HG02981 (cell line): ENCODE measurements at regions not wholly inside any gene's neighbourhood (a gene's known extent, or its start where the extent isn't known, plus 50 kb on each side); places are given as distances from the start of the nearest gene placed in this dataset.

Experiments used
- ATAC-seq: cut with Tn5 transposase; IDR thresholded peaks from one replicate; pipeline ENCODE4 v1.9.1; 2021; ENCODE audit warnings: mild to moderate bottlenecking, moderate library complexity; ENCODE audit not compliant: unreplicated experiment

DNA sequence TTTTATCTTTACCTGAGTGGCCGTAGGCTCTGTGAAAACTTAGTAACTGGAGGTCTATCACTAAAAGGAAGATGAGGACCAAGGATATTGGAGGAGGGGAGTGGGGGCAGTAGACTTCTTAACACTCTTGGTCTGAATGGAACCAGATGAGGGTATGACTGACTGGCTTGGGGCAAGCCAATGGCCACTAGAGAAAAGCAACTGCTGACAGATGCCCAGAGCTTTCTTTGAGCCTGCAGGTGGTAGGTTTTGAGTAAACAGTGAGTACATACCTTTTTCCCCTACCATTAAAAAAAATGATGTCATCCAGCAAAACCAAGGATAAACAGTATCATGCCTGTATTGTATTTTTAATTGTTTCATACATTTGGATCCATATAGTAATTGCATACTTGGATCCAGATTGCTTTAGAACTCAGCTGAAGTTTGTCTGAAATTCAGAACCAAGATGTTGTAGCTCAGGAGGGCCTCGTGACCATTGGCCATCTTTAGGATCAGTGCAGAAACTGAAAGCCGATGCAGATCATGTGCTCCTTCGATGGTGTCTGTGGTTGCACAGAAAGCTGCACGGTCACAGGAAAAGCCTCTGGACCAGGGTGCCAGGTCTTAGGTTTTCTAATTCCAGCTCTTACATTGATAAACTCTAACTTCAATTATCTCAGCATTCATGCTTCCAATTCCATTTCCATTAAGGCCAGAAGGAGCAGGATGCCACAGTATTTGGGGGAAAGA is 131.0 kb downstream of the PDGFRA start:
- peak; percentile 31 for ATAC-seq

DNA sequence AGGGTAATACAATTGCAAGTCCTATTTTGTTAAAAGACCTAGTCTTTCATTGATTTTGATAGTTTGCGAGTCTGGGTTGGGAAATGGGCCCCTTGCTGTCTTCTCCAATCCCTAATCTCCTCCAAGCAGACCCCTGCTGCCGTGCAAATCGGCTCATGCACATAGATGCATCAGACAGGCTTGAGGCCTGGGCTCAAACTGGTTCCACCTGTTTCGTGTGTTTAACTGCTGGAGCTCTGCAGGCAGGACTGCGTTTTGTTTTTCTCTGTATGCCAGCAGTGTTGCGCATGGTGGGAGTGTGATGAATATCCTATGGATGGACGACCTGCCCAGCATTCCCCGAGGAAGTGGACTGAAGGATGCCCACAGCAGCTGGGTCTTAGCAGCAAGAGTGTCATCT is 133.9 kb downstream of the PDGFRA start:
- ATAC-seq, result no peak

DNA sequence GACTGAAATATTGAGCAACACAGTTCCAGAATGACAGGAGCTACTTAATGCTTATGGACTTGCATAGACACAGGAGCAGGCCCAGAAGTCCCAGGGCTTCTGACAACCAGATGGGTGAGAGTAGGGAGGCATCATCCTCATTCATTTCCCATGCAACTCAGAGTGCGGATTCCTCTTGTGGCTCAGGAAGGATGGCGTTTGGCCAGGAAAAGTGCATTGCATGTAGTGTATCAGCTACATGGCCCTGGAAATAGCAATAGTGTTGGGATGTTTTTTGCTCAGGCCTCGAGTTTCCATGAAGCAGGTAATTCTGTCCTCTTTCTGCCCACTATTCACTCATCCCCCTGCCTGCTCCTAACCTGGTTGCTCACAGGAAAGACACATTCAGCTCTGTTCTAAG is 136.6 kb downstream of the PDGFRA start:
- no peak for ATAC-seq

DNA sequence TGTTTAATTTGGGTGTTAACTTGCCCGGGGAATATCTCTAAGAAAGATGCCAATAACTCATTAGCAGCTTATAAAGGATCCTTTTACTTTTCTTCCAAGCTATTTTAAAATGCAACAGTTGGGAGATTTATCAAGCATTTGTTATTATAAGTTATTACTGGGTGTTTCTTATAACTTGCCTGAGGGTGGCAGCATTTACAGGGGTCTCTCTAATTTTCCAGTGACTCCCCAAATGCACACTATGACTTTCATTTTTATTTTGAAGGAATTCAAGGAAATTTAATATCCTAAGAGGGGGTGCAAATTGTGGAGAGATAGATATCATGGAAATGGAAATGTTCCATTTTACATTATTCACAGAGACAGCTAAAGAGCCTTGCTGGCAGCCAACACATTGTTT is 138.0 kb downstream of the PDGFRA start:
- ATAC-seq, result no peak

DNA sequence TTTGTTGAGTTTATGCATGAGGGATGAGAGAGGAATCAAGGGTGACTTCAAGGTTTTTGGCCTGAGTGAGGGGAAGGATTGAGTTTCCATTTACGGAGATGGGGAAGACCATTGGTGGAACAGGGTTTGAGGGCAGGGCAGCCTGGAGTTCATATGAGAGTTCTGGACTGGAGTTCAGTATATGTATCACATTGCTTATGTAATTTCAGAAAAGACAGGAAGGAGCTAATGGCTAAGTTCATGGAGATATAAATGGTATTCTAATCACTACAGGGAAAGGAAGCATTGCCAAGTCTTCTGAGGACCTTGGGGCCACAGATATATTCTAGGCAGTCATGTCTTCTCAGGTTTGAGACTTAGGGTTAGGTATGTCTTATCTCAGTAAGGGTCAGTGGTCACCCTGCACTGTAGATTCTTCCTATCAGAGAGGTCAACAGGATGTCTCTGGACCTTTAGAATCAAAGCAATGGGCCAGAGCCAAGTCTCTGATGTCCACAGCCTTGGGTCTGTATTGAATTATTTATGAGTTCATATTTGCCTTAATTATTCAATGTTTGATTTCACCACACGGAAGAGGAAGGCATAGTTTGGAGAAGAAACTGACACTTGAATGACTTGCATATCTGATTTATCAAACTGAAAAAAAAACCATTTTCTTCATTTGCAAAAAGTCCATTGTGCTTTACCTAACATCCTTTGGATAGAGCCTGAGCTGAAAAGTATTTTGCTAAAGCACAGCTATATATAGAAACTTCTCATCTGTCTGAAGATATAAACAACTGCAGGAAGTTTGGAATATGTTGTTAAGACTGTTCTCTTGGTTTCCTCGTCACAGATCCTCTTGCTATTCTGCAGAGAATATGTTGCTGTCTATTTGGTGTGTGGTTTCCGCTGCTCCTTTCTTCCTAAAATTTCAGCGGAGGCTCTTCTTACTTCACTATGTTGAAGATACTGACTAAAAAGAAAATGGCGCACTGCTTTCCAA is 139.5 kb downstream of the PDGFRA start:
- no peak for ATAC-seq

DNA sequence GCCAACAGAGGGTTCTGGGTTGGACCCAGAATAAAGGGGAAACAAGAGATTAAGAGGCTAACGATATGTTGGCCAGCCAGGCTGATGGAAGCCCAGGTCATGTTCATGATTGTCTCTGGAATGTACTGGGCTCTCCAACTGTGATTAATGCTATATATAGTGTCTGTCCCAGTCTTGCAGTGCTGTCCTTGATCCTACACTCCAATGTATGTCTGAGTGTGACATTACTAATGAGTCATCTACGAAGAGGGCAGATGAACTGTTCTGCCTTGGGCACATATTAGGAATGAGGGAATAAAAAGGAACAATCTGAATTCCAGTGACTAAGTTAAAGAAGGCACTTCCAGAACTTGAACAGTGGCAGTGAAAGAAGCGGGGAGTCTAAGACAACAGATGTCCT is 142.1 kb downstream of the PDGFRA start:
- ATAC-seq, result no peak

DNA sequence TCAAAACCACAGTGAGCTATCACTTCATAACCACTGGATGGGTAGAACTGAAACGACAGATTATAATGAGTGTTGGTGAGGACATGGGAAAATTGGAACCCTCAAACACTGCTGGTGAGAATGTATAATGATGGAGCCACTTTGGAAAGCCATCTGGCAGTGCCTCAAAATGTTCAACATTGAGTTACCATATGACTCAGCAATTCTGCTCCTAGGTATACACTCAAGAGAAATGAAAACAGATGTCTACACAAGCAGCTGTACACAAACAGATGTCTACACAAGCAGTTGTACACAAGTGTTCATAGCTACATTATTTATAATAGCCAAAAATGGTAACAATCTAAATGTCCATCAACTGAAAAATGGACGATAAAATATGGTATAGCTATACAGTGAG is 143.9 kb downstream of the PDGFRA start:
- ATAC-seq, result no peak

DNA sequence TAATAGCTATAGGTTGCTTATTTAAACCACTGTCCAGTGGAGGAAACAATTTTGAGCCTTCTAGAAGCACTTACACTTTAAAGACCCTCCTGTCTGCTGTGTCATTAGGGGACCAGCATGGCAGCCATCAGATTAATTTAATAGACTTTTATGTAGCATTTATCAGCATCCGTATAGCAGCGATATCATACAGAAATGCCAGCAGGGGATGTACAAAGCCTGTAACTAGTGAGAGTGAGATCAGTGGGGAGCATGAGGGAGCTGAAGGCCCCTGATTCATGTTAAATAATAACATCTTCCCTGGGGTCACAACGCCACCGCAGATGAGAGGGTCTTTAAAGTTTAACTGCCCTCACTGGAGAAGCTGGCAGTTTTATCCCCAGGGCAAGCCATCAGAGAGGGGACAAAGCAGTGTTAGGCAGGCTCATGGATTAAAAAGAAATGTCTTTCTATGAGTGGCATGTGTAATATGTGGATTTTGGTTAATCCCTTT is 144.7 kb downstream of the PDGFRA start:
- ATAC-seq, result no peak

DNA sequence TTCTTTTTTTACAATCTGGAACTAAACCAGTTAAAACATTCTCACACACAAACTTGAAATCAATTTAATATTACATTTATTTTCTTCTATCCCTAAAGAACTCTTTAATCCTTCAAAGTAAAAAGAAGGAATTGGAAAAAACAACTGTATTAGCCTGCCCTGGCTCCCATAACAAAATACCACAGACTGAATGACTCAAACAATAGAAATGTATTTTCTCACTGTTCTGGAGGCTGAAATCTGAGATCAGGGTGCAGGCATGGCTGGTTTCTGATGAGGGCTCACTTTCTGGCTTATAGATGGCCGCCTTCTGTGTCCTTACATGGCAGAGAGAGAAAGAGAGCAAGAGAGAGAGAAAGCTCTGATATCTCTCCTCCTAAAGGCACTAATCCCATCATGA is 149.4 kb downstream of the PDGFRA start:
- ATAC-seq, result no peak

DNA sequence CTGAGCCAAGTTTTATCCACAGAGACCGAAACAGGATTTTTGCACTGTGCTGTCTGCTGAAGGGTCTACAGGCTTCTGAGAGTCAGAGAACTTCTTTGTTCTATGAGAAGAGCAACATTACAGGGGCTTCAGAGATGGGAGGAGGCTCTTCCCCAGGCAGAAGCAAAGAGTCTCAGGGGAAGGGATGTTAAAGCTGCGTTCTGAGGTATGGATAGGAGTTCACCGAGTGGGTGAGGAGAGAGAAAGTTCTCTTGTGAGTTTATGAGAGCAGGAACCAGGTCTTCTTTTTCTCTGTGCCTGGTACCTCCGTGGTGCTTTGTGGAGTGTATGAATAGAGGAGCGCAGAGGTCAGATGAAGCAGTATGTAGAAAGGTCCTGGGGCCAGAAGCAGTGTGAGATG is 155.1 kb downstream of the PDGFRA start:
- no peak for ATAC-seq

DNA sequence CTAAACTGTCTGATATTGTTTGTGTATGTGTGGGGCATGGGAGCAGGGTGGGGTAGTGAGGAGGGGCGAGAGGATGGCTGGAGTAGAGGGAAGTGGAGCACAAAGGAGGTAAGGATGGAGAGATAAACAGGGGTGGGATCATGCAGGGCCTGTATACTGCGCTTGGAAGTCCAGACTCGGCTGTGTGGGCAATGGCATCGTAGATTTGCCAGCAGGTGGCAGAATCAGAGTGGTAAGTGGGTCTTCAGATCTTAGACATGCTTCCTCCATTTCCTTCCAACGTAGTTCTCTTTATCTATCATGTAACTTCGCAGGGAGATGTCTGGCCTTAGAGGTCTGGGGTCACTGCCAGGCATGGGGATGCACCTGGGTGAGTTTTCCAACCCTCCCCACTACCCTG is 155.5 kb downstream of the PDGFRA start:
- no peak for ATAC-seq

DNA sequence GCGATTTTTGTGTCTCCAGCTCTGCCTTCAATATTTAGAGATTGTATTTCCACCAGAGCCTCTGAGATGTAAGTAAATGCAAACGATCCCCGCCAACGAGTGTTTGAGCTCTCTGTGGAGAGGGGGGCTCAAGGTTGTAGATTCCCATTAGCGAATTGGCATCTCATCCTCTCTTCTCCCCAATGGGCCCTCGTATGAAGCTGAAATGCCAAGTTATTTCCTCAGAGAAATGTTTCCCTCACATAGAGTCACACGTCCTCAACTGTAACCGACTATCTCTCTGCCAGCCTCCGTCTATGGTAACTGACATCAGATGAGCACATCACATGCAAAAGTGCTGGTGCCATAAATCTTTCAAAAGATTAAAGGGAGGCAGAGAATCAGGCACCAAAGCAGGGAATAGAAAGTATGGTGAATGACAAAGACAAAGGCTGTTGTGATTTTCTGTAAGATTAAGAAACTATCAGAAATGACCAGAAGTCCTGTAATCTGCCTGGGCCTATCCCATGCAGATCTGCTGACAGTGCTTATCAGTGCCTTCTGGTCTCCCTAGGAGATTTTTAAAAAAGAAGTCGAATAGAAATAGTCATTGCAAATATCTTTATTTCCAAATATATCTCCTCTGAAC is 157.1 kb downstream of the PDGFRA start:
- ATAC-seq, result no peak

DNA sequence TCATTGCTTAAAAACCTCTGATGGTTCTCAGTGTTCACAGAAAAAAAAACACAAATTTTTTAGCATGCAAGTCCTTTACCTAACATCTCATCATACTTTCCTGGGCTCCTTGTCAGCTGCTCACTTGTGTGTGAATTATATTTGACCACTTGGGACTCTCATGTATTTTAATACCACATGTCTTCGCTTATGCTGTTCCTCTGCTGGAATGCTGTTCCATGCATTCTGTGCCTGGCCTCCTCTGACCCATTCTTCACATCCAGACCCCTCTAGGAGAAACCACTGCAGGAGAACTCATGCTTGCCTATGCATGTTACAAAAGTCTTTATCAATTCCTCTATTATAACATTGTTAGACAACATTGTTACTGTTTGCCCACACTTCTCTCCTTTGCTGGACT is 157.6 kb downstream of the PDGFRA start:
- ATAC-seq, result no peak

DNA sequence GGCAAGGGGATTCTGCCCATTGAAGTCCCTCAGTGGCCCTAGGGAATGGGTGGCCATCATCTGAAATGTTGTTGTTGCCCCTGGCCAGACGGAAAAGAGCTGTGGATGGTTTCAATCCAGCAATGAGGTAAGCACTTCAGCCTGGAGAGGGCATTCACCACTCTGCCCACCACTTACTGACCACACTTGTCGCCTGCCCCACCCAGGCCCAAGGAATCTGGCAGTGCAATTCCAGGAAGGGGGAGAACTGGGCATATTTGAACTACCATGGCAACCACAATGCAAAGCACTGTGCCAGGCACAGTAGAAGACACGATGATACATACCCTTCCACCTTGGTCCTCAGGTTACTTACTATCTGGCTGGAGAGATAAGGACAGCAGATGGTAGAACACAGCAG is 161.6 kb downstream of the PDGFRA start:
- no peak for ATAC-seq

DNA sequence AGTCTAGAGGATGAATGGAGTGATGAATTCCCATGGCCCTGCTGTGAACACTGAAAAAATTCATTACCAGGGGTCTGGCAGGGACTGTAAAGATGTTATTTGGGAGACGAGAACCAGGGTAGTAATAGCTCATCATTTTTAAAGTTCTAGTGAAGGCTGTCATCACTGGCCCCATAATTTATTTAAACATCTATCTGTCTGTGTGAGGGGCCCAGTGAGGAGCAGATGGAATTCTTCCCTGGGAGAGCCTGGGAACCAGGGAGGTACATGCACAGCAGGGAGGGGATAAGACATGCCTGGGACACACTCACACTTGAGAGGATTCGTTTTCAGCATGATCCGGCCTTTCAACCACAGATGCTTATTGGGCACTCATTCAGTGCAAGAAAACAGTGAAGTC is 162.0 kb downstream of the PDGFRA start:
- no peak for ATAC-seq

DNA sequence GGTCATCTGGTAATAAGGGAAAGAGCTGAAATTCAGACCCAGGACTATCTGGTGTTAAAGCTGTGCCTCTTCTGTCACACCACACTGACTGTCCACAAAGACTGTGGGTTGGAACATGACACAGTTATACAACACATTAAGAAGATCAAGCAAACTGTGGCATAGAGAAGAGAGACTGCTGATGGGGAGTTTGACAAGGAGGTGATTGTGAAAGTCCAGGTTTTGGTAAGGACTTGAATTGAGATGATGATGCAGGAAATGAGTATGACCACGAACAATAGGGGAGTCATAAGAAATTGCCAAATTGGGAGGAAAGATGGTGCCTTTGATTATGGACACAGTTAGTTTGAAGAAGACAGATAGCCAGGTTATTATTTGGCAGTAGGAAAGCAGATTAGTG is 163.4 kb downstream of the PDGFRA start:
- no peak for ATAC-seq

DNA sequence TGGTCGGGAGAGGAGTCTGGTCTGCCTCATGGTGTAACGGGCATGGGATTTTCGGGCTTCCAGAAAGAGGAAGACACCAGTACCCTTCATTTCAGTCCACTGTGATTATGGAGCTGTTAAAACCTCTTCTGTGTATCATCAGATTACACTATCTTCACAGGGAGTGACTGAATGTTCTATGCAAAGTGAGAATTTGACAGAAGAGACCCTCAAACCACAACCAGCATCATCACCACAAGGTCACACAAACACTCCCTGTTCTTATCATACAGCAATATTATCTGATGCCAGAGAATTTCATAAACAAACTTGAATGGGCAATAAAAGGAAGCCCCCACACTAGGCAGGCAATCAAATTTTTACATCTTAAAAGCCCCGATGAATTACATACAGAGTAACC is 164.2 kb downstream of the PDGFRA start:
- no peak for ATAC-seq

DNA sequence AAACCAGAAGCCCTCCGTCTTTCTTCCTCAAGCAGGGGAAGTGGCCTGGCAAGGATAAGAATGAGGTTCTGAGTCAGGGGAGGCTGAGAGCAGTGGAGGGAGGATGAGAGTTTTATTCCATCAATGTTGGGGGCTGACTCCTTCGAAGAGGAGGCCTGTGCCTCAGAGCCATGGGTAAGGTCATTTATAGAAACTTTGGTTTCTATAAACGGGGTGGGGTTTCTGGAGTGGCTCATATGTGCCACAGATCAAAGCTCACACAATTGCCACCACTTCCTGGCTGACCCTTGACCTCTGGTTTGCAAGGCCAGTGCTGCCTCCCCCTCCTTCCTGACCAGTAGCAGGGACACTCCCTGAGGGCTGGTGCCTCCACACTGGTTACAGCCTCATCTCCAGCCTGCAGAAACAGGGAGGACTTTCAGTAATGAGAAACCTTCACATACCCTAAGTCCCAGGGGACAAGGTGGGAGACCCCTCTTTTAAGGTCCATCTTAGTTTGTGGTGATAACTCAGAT is 166.0 kb downstream of the PDGFRA start:
- ATAC-seq, result no peak

DNA sequence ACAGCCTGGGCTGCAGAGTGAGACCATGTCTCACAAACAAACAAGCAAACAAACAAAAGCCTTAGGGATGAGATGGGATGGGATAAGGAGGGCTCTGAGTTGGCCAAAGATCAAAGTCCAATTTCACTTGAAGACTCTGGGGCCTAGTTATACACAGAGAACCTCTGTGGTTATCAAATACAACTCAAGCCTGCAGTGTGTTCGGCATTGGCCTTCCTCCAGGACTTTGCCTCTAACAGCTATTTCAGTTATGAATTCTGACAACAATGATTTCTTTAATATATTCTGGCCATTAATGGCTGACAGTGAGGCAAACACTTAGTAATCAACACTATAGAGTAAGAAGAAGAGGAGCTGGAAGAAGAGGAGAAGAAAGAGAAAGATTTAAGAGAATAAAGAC is 171.1 kb downstream of the PDGFRA start:
- ATAC-seq, result no peak

DNA sequence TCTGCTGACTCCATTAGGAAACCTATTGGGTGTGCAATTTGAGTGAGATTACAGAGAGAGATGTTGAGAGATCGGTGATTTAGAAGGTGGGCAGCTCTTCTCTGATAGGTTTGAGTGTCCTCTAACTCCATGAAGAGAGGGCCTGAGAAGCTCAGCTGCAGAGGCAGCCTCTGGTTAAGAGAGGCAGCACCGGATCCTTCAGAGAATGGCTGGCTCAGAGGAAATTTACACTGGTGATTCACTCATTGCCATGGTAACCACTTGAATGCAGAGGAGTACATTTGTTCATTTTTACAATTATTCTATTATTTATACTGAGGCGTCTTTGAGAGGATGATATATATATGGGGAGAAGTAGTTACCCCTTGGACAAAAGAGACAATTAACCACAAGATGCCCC is 171.7 kb downstream of the PDGFRA start:
- ATAC-seq, result no peak

DNA sequence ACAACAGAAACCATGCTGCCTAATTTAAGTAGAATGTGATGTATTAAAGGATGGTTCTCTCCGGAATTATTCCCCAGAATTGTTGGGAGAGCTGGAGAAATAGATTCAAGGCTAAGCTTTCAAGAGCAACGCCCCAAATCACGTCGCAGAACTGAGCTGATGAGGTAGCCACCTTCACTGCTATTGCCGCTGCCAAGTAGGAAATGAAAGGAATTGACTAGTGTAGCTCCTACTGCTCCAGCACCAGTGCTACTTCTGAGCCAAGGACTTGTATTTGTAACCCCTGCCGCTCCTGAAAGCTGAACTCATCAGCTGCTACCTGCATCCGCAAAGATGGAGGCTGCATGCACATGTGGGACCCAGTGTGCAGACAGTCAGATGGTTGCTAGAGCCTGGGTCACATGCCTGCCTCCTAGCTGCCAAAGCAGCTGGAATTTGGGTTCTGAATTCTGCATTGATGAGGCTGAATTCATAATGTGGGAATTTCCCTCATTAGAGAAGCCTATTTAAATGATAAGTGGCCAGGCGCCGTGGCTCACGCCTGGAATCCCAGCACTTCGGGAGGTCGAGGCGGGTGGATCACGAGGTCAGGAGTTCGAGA is 173.9 kb downstream of the PDGFRA start:
- ATAC-seq, result no peak
